ENCODE measurements at regions not wholly inside any gene's neighbourhood (a gene's known extent, or its start where the extent isn't known, plus 50 kb on each side); places are given as distances from the start of the nearest gene placed in this dataset.

GRCh38 chr4:38548256-38548655, 115.7 kb upstream of the KLF3 start (continued):
- no peak for TF ChIP-seq TAF7 (optimal IDR thresholded peaks at IDR 0.05; ENCODE audit: borderline replicate concordance, low read depth, low read length)
- no peak for TF ChIP-seq POLR2A (IDR thresholded peaks at IDR 0.05; ENCODE audit: control extremely low read depth in 1 of 2, low read depth in 2 of 2, low read length in 2 of 2)
